ENCODE measurements at regions not wholly inside any gene's neighbourhood (a gene's known extent, or its start where the extent isn't known, plus 50 kb on each side); places are given as distances from the start of the nearest gene placed in this dataset.

- Histone ChIP-seq H3K27ac (ENCODE audit: insufficient read depth in 1 of 2, low read depth in 1 of 2, low read length in 2 of 2, poor library complexity in 1 of 2, severe bottlenecking in 2 of 2) (no peak overlapping the region), H3K27me3 (replicated peaks in 2 of 5; ENCODE audit: control insufficient read depth in 4 of 5, insufficient read depth in 5 of 5, low read length in 4 of 5) (no peaks in the 10 kb centered on the region), H3K4me1 (ENCODE audit: control extremely low read depth in 1 of 4, control insufficient read depth in 4 of 4, insufficient read depth in 4 of 4, low read length in 3 of 4) (no peaks in the 10 kb centered on the region), H3K9me3 (ENCODE audit: control extremely low read depth in 1 of 5, control insufficient read depth in 4 of 5, insufficient read depth in 2 of 5, low read depth in 1 of 5, low read length in 4 of 5) (no peaks in the 10 kb centered on the region), H3K36me3 (ENCODE audit: control insufficient read depth in 4 of 4, insufficient read depth in 4 of 4, low read length in 3 of 4) (no peaks in the 10 kb centered on the region), H3K4me3 (ENCODE audit: control insufficient read depth in 1 of 7, extremely low read depth in 1 of 7, insufficient read depth in 4 of 7, low read depth in 2 of 7, low read length in 6 of 7) (no peak overlapping the region)
- WGBS (ENCODE audit: insufficient coverage), result 100% methylated on average over 4 of the region's 4 CpGs
- no peak for DNase-seq
- POLR2A ChIA-PET, result no interaction called here
- CTCF ChIA-PET, result interaction anchor here (1.2 kb wide), 1 partner anchor 8 kb away, joined by 4 read pairs; no protein-coding TSS in a partner anchor
Observed at GRCh38 chr20:4427940-4428586, 179.0 kb upstream of the ADRA1D start.

- no peaks in the 10 kb centered on the region for H3K36me3 ChIP-seq (ENCODE audit: control insufficient read depth in 4 of 4, insufficient read depth in 4 of 4, low read length in 3 of 4)
- ChIA-PET CTCF (interaction anchor here (0.6 to 0.9 kb wide), 2 partner anchors 765 to 1030 kb away, joined by 3 read pairs; no protein-coding TSS in a partner anchor), POLR2A (no interaction called here)
- H3K27me3 ChIP-seq (replicated peaks in 2 of 5; ENCODE audit: control insufficient read depth in 4 of 5, insufficient read depth in 5 of 5, low read length in 4 of 5), result no peaks in the 10 kb centered on the region
- no peak overlapping the region for H3K4me3 ChIP-seq (ENCODE audit: control insufficient read depth in 1 of 7, extremely low read depth in 1 of 7, insufficient read depth in 4 of 7, low read depth in 2 of 7, low read length in 6 of 7)
- no peak overlapping the region for H3K27ac ChIP-seq (ENCODE audit: insufficient read depth in 1 of 2, low read depth in 1 of 2, low read length in 2 of 2, poor library complexity in 1 of 2, severe bottlenecking in 2 of 2)
- 50% methylated on average over 1 of the region's 4 CpGs for WGBS (ENCODE audit: insufficient coverage)
- peaks cover 0 to 5% (median 0%) of the 10 kb centered on the region in 5 experiments for H3K9me3 ChIP-seq (ENCODE audit: control extremely low read depth in 1 of 5, control insufficient read depth in 4 of 5, insufficient read depth in 2 of 5, low read depth in 1 of 5, low read length in 4 of 5)
- peaks cover 0 to 6% (median 0%) of the 10 kb centered on the region in 4 experiments for H3K4me1 ChIP-seq (ENCODE audit: control extremely low read depth in 1 of 4, control insufficient read depth in 4 of 4, insufficient read depth in 4 of 4, low read length in 3 of 4)
- DNase-seq, result no peak
Observed at GRCh38 chr20:4418141-4418540, 169.1 kb upstream of the ADRA1D start.

- H3K27me3 ChIP-seq (replicated peaks in 2 of 5; ENCODE audit: control insufficient read depth in 4 of 5, insufficient read depth in 5 of 5, low read length in 4 of 5), result no peaks in the 10 kb centered on the region
- no peak overlapping the region for H3K27ac ChIP-seq (ENCODE audit: insufficient read depth in 1 of 2, low read depth in 1 of 2, low read length in 2 of 2, poor library complexity in 1 of 2, severe bottlenecking in 2 of 2)
- no peak overlapping the region for H3K4me3 ChIP-seq (ENCODE audit: control insufficient read depth in 1 of 7, extremely low read depth in 1 of 7, insufficient read depth in 4 of 7, low read depth in 2 of 7, low read length in 6 of 7)
- peaks cover 0 to 11% (median 0%) of the 10 kb centered on the region in 4 experiments for H3K4me1 ChIP-seq (ENCODE audit: control extremely low read depth in 1 of 4, control insufficient read depth in 4 of 4, insufficient read depth in 4 of 4, low read length in 3 of 4)
- H3K9me3 ChIP-seq (ENCODE audit: control extremely low read depth in 1 of 5, control insufficient read depth in 4 of 5, insufficient read depth in 2 of 5, low read depth in 1 of 5, low read length in 4 of 5), result peaks cover 0 to 5% (median 0%) of the 10 kb centered on the region in 5 experiments
- H3K36me3 ChIP-seq (ENCODE audit: control insufficient read depth in 4 of 4, insufficient read depth in 4 of 4, low read length in 3 of 4), result no peaks in the 10 kb centered on the region
- WGBS (ENCODE audit: insufficient coverage), result 98% methylated on average over 4 of the region's 5 CpGs
- ChIA-PET CTCF (no interaction called here), POLR2A (no interaction called here)
- DNase-seq, result no peak
Observed at GRCh38 chr20:4415281-4415680, 166.2 kb upstream of the ADRA1D start.

- ChIA-PET CTCF (no interaction called here), POLR2A (no interaction called here)
- 96% methylated on average over 5 of the region's 8 CpGs for WGBS (ENCODE audit: insufficient coverage)
- Histone ChIP-seq H3K4me1 (ENCODE audit: control extremely low read depth in 1 of 4, control insufficient read depth in 4 of 4, insufficient read depth in 4 of 4, low read length in 3 of 4) (peaks cover 0 to 11% (median 0%) of the 10 kb centered on the region in 4 experiments), H3K27me3 (replicated peaks in 2 of 5; ENCODE audit: control insufficient read depth in 4 of 5, insufficient read depth in 5 of 5, low read length in 4 of 5) (no peaks in the 10 kb centered on the region), H3K36me3 (ENCODE audit: control insufficient read depth in 4 of 4, insufficient read depth in 4 of 4, low read length in 3 of 4) (no peaks in the 10 kb centered on the region), H3K4me3 (ENCODE audit: control insufficient read depth in 1 of 7, extremely low read depth in 1 of 7, insufficient read depth in 4 of 7, low read depth in 2 of 7, low read length in 6 of 7) (no peak overlapping the region), H3K27ac (ENCODE audit: insufficient read depth in 1 of 2, low read depth in 1 of 2, low read length in 2 of 2, poor library complexity in 1 of 2, severe bottlenecking in 2 of 2) (no peak overlapping the region), H3K9me3 (ENCODE audit: control extremely low read depth in 1 of 5, control insufficient read depth in 4 of 5, insufficient read depth in 2 of 5, low read depth in 1 of 5, low read length in 4 of 5) (peaks cover 0 to 5% (median 0%) of the 10 kb centered on the region in 5 experiments)
- peak in 2 of 3 donors; percentile 24 to 25 for DNase-seq
Observed at GRCh38 chr20:4413314-4414049, 164.4 kb upstream of the ADRA1D start.

GRCh38 chr20:4412216-4412615 is 163.1 kb upstream of the ADRA1D start:
- H3K4me3 ChIP-seq (ENCODE audit: control insufficient read depth in 1 of 7, extremely low read depth in 1 of 7, insufficient read depth in 4 of 7, low read depth in 2 of 7, low read length in 6 of 7), result no peak overlapping the region
- no peak for DNase-seq
- H3K27me3 ChIP-seq (replicated peaks in 2 of 5; ENCODE audit: control insufficient read depth in 4 of 5, insufficient read depth in 5 of 5, low read length in 4 of 5), result no peaks in the 10 kb centered on the region
- no peaks in the 10 kb centered on the region for H3K9me3 ChIP-seq (ENCODE audit: control extremely low read depth in 1 of 5, control insufficient read depth in 4 of 5, insufficient read depth in 2 of 5, low read depth in 1 of 5, low read length in 4 of 5)
- CTCF ChIA-PET, result no interaction called here
- H3K27ac ChIP-seq (ENCODE audit: insufficient read depth in 1 of 2, low read depth in 1 of 2, low read length in 2 of 2, poor library complexity in 1 of 2, severe bottlenecking in 2 of 2), result no peak overlapping the region
- peaks cover 0 to 11% (median 0%) of the 10 kb centered on the region in 4 experiments for H3K4me1 ChIP-seq (ENCODE audit: control extremely low read depth in 1 of 4, control insufficient read depth in 4 of 4, insufficient read depth in 4 of 4, low read length in 3 of 4)
- 100% methylated on average over 1 of the region's 1 CpG for WGBS (ENCODE audit: insufficient coverage)
- POLR2A ChIA-PET, result no interaction called here
- H3K36me3 ChIP-seq (ENCODE audit: control insufficient read depth in 4 of 4, insufficient read depth in 4 of 4, low read length in 3 of 4), result no peaks in the 10 kb centered on the region

- no peak overlapping the region for H3K27ac ChIP-seq (ENCODE audit: insufficient read depth in 1 of 2, low read depth in 1 of 2, low read length in 2 of 2, poor library complexity in 1 of 2, severe bottlenecking in 2 of 2)
- no peaks in the 10 kb centered on the region for H3K27me3 ChIP-seq (replicated peaks in 2 of 5; ENCODE audit: control insufficient read depth in 4 of 5, insufficient read depth in 5 of 5, low read length in 4 of 5)
- H3K36me3 ChIP-seq (ENCODE audit: control insufficient read depth in 4 of 4, insufficient read depth in 4 of 4, low read length in 3 of 4), result no peaks in the 10 kb centered on the region
- H3K9me3 ChIP-seq (ENCODE audit: control extremely low read depth in 1 of 5, control insufficient read depth in 4 of 5, insufficient read depth in 2 of 5, low read depth in 1 of 5, low read length in 4 of 5), result no peaks in the 10 kb centered on the region
- peaks cover 0 to 11% (median 0%) of the 10 kb centered on the region in 4 experiments for H3K4me1 ChIP-seq (ENCODE audit: control extremely low read depth in 1 of 4, control insufficient read depth in 4 of 4, insufficient read depth in 4 of 4, low read length in 3 of 4)
- 57% methylated on average over 4 of the region's 4 CpGs for WGBS (ENCODE audit: insufficient coverage)
- DNase-seq, result peak in 1 of 3 donors; percentile 6
- H3K4me3 ChIP-seq (ENCODE audit: control insufficient read depth in 1 of 7, extremely low read depth in 1 of 7, insufficient read depth in 4 of 7, low read depth in 2 of 7, low read length in 6 of 7), result no peak overlapping the region
- POLR2A ChIA-PET, result no interaction called here
- CTCF ChIA-PET, result no interaction called here
Observed at GRCh38 chr20:4411744-4412143, 162.7 kb upstream of the ADRA1D start.

- no peak overlapping the region for H3K4me3 ChIP-seq (ENCODE audit: control insufficient read depth in 1 of 7, extremely low read depth in 1 of 7, insufficient read depth in 4 of 7, low read depth in 2 of 7, low read length in 6 of 7)
- ChIA-PET POLR2A (no interaction called here), CTCF (interaction anchor here (0.9 kb wide), 1 partner anchor 29 kb away, joined by 3 read pairs; no protein-coding TSS in a partner anchor)
- H3K4me1 ChIP-seq (ENCODE audit: control extremely low read depth in 1 of 4, control insufficient read depth in 4 of 4, insufficient read depth in 4 of 4, low read length in 3 of 4), result peaks cover 0 to 2% (median 0%) of the 10 kb centered on the region in 4 experiments
- 100% methylated on average over 3 of the region's 4 CpGs for WGBS (ENCODE audit: insufficient coverage)
- H3K9me3 ChIP-seq (ENCODE audit: control extremely low read depth in 1 of 5, control insufficient read depth in 4 of 5, insufficient read depth in 2 of 5, low read depth in 1 of 5, low read length in 4 of 5), result peaks cover 0 to 3% (median 0%) of the 10 kb centered on the region in 5 experiments
- H3K27me3 ChIP-seq (replicated peaks in 2 of 5; ENCODE audit: control insufficient read depth in 4 of 5, insufficient read depth in 5 of 5, low read length in 4 of 5), result no peaks in the 10 kb centered on the region
- DNase-seq, result no peak
- no peak overlapping the region for H3K27ac ChIP-seq (ENCODE audit: insufficient read depth in 1 of 2, low read depth in 1 of 2, low read length in 2 of 2, poor library complexity in 1 of 2, severe bottlenecking in 2 of 2)
- no peaks in the 10 kb centered on the region for H3K36me3 ChIP-seq (ENCODE audit: control insufficient read depth in 4 of 4, insufficient read depth in 4 of 4, low read length in 3 of 4)
Observed at GRCh38 chr20:4406627-4407026, 157.5 kb upstream of the ADRA1D start.

Data from common myeloid progenitor, CD34-positive (primary cell).